ENCODE measurements at regions not wholly inside any gene's neighbourhood (a gene's known extent, or its start where the extent isn't known, plus 50 kb on each side); places are given as distances from the start of the nearest gene placed in this dataset.

DNA sequence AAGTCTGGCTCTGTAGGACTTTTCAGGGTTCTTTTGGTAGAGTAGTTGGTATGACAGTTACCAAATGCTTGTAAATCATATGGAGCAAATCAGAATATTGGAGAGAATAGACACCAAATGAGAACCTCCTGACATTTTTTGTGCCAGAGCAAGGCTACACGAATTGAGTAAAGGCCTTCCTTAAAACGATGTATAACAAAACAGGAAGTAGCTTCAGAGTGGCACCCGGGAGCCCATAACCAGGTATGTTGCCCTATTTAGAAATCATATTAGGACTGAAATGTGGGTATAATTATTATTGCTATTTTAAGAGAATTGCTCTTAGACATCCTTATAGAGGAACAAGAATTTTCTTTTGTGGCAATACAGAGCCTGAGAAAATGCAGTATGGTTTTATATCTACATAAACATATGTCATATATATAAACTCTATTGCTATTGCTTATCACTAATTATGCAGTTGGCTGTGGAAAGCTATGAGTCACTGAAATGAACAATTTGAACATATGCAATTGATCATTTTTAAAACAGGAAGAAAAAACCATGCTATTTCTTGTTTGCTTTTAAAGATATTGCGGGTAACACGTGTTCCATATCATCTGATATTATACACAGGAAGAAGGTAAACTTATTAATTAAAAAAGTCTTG lies 197.4 kb upstream of the MTPN start:
- H4K20me1 ChIP-seq (ENCODE audit: low read depth, low read length): no peaks in the 10 kb centered on the region
- H3K27ac ChIP-seq (ENCODE audit: low read depth, low read length): no peak overlapping the region
- H3K27me3 ChIP-seq (ENCODE audit: low read length): no peaks in the 10 kb centered on the region
- no peaks in the 10 kb centered on the region for H3K36me3 ChIP-seq (ENCODE audit: low read length)
- H3K4me2 ChIP-seq (ENCODE audit: low read depth, low read length, poor library complexity, severe bottlenecking): no peak overlapping the region
- TF ChIP-seq CTCF (IDR thresholded peaks at IDR 0.05; ENCODE audit: insufficient read depth, low read length, poor library complexity, severe bottlenecking) (no peak), EZH2phosphoT487 (conservative IDR thresholded peaks at IDR 0.05; ENCODE audit: low read length) (no peak)
- no peaks in the 10 kb centered on the region for H3F3A ChIP-seq (ENCODE audit: insufficient read depth)
- no peaks in the 10 kb centered on the region for H3K9me3 ChIP-seq (ENCODE audit: insufficient read depth, low read length)
- no peak overlapping the region for H3K9ac ChIP-seq (ENCODE audit: low read length)
- no peaks in the 10 kb centered on the region for H3K9me2 ChIP-seq (replicated peaks; ENCODE audit: insufficient read depth, low read length)
- no peak overlapping the region for H2AFZ ChIP-seq (ENCODE audit: low read depth, low read length, severe bottlenecking)
- no peaks in the 10 kb centered on the region for H3K79me2 ChIP-seq (ENCODE audit: insufficient read depth, low read length)
- no peak overlapping the region for H3K4me3 ChIP-seq (ENCODE audit: insufficient read depth, low read length, poor library complexity, severe bottlenecking)

GRCh38 chr7:136173874-136174273 lies 196.7 kb upstream of the MTPN start:
- no peak overlapping the region for H3K9ac ChIP-seq (ENCODE audit: low read length)
- no peak overlapping the region for H2AFZ ChIP-seq (ENCODE audit: low read depth, low read length, severe bottlenecking)
- H3K79me2 ChIP-seq (ENCODE audit: insufficient read depth, low read length): no peaks in the 10 kb centered on the region

GRCh38 chr7:136171233-136171632 lies 194.1 kb upstream of the MTPN start:
- no peaks in the 10 kb centered on the region for H3F3A ChIP-seq (ENCODE audit: insufficient read depth)
- H3K27ac ChIP-seq (ENCODE audit: low read depth, low read length): no peak overlapping the region
- no peak overlapping the region for H3K4me3 ChIP-seq (ENCODE audit: insufficient read depth, low read length, poor library complexity, severe bottlenecking)
- H4K20me1 ChIP-seq (ENCODE audit: low read depth, low read length): no peaks in the 10 kb centered on the region
- no peaks in the 10 kb centered on the region for H3K36me3 ChIP-seq (ENCODE audit: low read length)
- H3K9me3 ChIP-seq (ENCODE audit: insufficient read depth, low read length): no peaks in the 10 kb centered on the region
- H3K4me2 ChIP-seq (ENCODE audit: low read depth, low read length, poor library complexity, severe bottlenecking): no peak overlapping the region
- no peaks in the 10 kb centered on the region for H3K79me2 ChIP-seq (ENCODE audit: insufficient read depth, low read length)
- H3K9ac ChIP-seq (ENCODE audit: low read length): no peak overlapping the region
- H2AFZ ChIP-seq (ENCODE audit: low read depth, low read length, severe bottlenecking): no peak overlapping the region
- TF ChIP-seq EZH2phosphoT487 (conservative IDR thresholded peaks at IDR 0.05; ENCODE audit: low read length): no peak
- TF ChIP-seq CTCF (IDR thresholded peaks at IDR 0.05; ENCODE audit: insufficient read depth, low read length, poor library complexity, severe bottlenecking): no peak
- H3K9me2 ChIP-seq (replicated peaks; ENCODE audit: insufficient read depth, low read length): no peaks in the 10 kb centered on the region
- no peaks in the 10 kb centered on the region for H3K27me3 ChIP-seq (ENCODE audit: low read length)

More at GRCh38 chr7:136173874-136174273, 196.7 kb upstream of the MTPN start:
- Histone ChIP-seq H3K9me2 (replicated peaks; ENCODE audit: insufficient read depth, low read length) (no peaks in the 10 kb centered on the region), H4K20me1 (ENCODE audit: low read depth, low read length) (no peaks in the 10 kb centered on the region), H3F3A (ENCODE audit: insufficient read depth) (no peaks in the 10 kb centered on the region), H3K27me3 (ENCODE audit: low read length) (no peaks in the 10 kb centered on the region), H3K27ac (ENCODE audit: low read depth, low read length) (no peak overlapping the region), H3K4me2 (ENCODE audit: low read depth, low read length, poor library complexity, severe bottlenecking) (no peak overlapping the region), H3K36me3 (ENCODE audit: low read length) (no peaks in the 10 kb centered on the region), H3K9me3 (ENCODE audit: insufficient read depth, low read length) (no peaks in the 10 kb centered on the region), H3K4me3 (ENCODE audit: insufficient read depth, low read length, poor library complexity, severe bottlenecking) (no peak overlapping the region)
- TF ChIP-seq EZH2phosphoT487 (conservative IDR thresholded peaks at IDR 0.05; ENCODE audit: low read length) (no peak), CTCF (IDR thresholded peaks at IDR 0.05; ENCODE audit: insufficient read depth, low read length, poor library complexity, severe bottlenecking) (no peak)
